Subcutaneous abdominal adipose tissue (tissue), 5 donors: ENCODE measurements at regions not wholly inside any gene's neighbourhood (a gene's known extent, or its start where the extent isn't known, plus 50 kb on each side); places are given as distances from the start of the nearest gene placed in this dataset.

ENCODE experiments used
- H3K27ac ChIP-seq: one replicate; pipeline ENCODE4 v1.7.0; 2013; ENCODE audit warnings: low read depth, mild to moderate bottlenecking, inconsistent platforms, low read length, moderate library complexity
- H3K27me3 ChIP-seq, 5 donors: one replicate each; pipeline ENCODE4 v1.7.0; 2013; ENCODE audit warnings: low read length in 5 of 5, inconsistent platforms in 1 of 5; ENCODE audit not compliant: control insufficient read depth in 5 of 5, insufficient read depth in 4 of 5
- H3K36me3 ChIP-seq, 5 donors: one replicate each; pipeline ENCODE4 v1.7.0; 2013; ENCODE audit warnings: low read length in 5 of 5; ENCODE audit not compliant: control insufficient read depth in 5 of 5, insufficient read depth in 5 of 5
- H3K4me1 ChIP-seq, 5 donors: one replicate each; pipeline ENCODE4 v1.7.0; 2013; ENCODE audit warnings: low read length in 5 of 5, mild to moderate bottlenecking in 3 of 5, moderate library complexity in 1 of 5; ENCODE audit not compliant: control insufficient read depth in 5 of 5, insufficient read depth in 5 of 5
- H3K4me3 ChIP-seq, 5 donors: one replicate each; pipeline ENCODE4 v1.7.0; 2013; ENCODE audit warnings: low read length in 5 of 5, low read depth in 1 of 5
- H3K9ac ChIP-seq, 5 donors: one replicate each; pipeline ENCODE4 v1.7.0; 2013; ENCODE audit warnings: low read length in 5 of 5, mild to moderate bottlenecking in 4 of 5, moderate library complexity in 3 of 5
- H3K9me3 ChIP-seq, 5 donors: one replicate each; pipeline ENCODE4 v1.7.0; 2013; ENCODE audit warnings: low read length in 5 of 5; ENCODE audit not compliant: control insufficient read depth in 5 of 5
- donor health status: healthy.
- donor health status: healthy.
- donor health status: healthy.
- donor health status: healthy.
- donor health status: healthy.

DNA sequence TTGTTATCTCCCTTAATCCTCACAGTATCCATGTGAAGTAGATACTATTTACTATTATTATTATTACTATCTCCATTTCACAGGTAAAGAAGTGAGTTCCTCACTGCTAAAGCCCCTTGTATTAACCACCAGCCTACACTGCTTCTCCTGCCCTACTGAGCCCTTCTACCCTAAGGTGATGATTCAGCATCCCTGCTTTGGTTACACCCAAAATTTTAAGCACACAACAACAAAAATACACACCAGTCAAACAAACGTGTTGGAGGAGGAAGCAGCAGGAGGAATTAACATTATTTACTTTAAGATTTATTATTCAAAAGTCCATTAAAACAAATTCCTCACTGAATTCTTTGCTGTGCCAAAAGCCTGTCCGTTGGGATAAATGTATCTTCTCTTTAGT, 370.2 kb upstream of the BRINP1 start:
- Histone ChIP-seq H3K9me3 (peaks cover 0 to 6% (median 0%) of the 10 kb centered on the region in 5 donors), H3K9ac (no peak overlapping the region), H3K27me3 (no peaks in the 10 kb centered on the region), H3K4me1 (no peaks in the 10 kb centered on the region), H3K36me3 (no peaks in the 10 kb centered on the region), H3K4me3 (no peak overlapping the region), H3K27ac (no peak overlapping the region)

DNA sequence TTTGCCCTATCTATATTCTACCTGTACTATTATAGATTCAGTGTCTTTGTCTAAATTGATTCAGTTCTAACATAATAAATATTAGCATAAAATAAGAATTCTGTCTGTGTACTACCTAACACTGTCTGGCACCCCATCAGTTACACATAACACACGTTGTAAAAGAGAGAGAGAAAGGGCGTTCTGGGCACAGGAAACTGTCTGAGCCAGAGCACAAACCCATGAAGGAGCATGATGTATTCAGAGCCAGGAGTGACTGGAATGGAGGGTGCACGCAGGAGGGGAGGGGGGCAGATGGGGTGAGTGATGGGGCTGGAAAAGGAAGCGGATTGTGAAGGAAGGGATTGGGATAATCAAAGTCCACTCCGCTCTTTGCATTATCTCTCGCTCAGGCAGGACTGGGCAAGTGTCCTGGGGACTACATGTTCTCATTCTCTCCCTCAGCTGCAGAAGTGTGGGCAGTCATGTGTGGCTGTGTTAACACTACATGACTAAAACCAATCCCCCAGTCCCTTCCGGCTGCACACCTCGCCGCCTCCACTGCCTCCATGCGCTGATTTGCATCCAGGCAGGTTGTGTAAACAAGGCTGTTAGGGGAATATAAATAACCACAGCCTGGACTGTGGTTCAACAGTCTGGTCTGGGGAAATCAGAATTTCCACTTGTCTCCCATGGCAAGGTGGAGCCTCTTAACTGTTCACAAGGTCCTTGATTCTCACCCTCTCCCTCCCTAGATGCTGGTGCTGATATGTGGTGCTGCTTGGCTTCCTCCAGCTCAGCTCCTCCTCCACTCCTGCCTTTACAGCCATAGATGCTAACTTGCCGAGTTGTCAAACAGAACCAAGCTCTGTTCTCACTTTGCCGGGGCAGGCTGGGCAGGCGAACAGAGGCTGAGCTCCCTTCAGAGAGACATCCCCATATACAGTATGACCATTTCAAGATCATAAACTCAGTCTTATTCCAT, 367.5 kb upstream of the BRINP1 start:
- Histone ChIP-seq H3K36me3 (no peaks in the 10 kb centered on the region), H3K27me3 (no peaks in the 10 kb centered on the region), H3K4me3 (no peak overlapping the region), H3K9me3 (peaks cover 0 to 6% (median 4%) of the 10 kb centered on the region in 5 donors), H3K9ac (no peak overlapping the region), H3K27ac (no peak overlapping the region), H3K4me1 (no peaks in the 10 kb centered on the region)

DNA sequence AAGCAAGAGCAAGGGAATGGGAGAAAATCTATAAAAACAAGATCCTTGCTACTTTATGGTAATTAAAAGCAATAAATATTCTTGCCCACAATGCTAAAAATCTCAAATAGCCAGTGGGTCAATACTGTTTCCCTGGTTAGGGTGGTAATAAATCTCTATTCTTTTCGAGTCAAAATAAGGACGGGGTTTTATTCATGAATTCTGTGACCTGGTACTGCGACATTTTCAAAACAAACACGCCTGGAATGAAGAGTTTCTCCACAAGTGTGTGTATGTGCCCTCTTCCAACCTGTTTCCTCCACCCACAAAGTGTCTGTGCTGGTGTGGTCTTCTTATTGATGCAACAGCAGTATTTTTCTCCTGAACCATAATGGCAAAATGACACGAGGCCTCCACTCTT, 358.8 kb upstream of the BRINP1 start:
- H3K4me3 ChIP-seq, result no peak overlapping the region
- no peaks in the 10 kb centered on the region for H3K36me3 ChIP-seq
- no peaks in the 10 kb centered on the region for H3K4me1 ChIP-seq
- no peaks in the 10 kb centered on the region for H3K27me3 ChIP-seq
- peaks cover 0 to 5% (median 0%) of the 10 kb centered on the region in 5 donors for H3K9me3 ChIP-seq
- no peak overlapping the region for H3K27ac ChIP-seq
- H3K9ac ChIP-seq, result no peak overlapping the region

DNA sequence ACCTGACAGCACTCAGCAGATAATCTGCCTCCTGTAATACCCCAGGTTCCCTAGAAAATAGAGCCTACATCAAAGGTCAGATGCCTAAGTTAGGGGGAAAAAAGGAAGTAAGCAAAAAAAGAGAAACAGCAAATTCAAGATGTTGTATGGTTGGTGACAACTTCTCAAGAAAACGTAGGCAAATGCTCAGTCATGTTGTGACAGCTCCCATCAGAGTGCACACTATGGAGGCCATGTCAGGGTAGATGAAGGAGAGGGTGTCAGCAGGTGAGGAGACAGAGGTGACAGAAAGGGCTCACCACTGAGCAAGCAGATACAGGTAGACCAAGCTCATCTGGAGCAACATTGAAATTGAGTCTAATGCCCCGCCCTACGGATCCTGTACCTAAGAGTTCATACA, 356.8 kb upstream of the BRINP1 start:
- H3K4me3 ChIP-seq, result no peak overlapping the region
- H3K9me3 ChIP-seq, result no peaks in the 10 kb centered on the region
- no peaks in the 10 kb centered on the region for H3K36me3 ChIP-seq

DNA sequence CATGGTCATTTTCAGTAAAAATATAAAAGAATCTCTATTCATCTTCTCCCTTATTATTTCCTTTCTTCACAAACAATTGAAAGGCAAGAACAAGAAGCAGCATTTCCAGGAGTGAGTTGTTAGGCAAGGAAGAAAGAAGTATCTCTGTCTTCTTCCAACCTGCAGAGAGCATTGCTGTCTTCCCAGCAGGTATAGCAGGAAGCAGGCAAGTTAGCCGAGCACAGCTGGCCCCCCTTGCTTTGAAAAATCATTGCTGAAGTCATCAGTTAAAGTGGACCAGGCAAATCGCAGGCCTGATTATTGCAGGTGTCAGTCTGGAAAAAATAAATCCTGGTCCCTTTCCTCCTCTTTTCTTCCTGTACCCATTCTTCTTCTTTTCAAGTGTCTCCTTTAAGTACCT, 353.1 kb upstream of the BRINP1 start:
- Histone ChIP-seq H3K27ac (no peak overlapping the region), H3K9me3 (no peaks in the 10 kb centered on the region), H3K4me3 (no peak overlapping the region), H3K36me3 (no peaks in the 10 kb centered on the region), H3K4me1 (no peaks in the 10 kb centered on the region), H3K27me3 (no peaks in the 10 kb centered on the region), H3K9ac (no peak overlapping the region)

More for the DNA sequence above, 356.8 kb upstream of the BRINP1 start:
- Histone ChIP-seq H3K27me3 (no peaks in the 10 kb centered on the region), H3K9ac (no peak overlapping the region), H3K4me1 (no peaks in the 10 kb centered on the region), H3K27ac (no peak overlapping the region)

DNA sequence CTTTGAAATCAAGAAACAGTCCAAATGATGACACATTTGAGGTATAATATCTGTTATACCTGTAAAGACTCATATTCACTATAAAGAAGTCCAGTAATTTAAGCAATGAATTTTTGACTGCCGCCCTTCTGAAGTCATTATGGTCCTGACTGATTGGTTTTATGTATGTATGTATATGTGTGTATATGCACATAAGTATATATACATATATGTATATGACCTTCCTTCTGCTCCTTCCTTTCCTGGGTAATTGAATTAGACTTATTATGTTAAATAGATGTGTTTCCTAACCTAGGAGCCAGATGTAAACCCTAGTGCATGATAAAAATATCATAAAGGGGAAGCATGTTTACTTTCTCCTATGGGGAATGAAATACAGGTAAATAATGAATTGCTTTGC, 343.1 kb upstream of the BRINP1 start:
- Histone ChIP-seq H3K27ac (no peak overlapping the region), H3K36me3 (no peaks in the 10 kb centered on the region), H3K9ac (no peak overlapping the region), H3K4me3 (no peak overlapping the region), H3K27me3 (no peaks in the 10 kb centered on the region), H3K4me1 (no peaks in the 10 kb centered on the region), H3K9me3 (no peaks in the 10 kb centered on the region)

DNA sequence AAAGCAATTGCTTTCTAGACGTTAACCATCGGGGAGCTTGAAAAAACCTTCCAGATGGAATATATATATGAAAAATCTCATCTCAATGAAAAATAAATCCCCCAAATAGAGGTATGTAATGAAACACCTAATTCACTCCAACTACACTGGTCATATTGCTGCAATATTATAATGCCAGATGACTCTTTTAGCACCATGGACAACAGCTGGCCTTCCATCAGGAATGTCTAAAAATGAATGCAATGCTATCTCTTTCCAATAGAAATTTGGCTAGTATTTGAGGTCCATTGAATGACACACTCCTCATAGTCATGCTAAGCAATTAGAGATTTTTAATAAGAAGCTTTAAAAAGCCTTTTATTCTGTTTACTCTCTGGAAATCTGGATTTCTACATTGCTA, 340.2 kb upstream of the BRINP1 start:
- H3K27me3 ChIP-seq, result no peaks in the 10 kb centered on the region
- H3K36me3 ChIP-seq, result no peaks in the 10 kb centered on the region
- no peak overlapping the region for H3K27ac ChIP-seq
- no peaks in the 10 kb centered on the region for H3K9me3 ChIP-seq
- no peak overlapping the region for H3K4me3 ChIP-seq
- H3K9ac ChIP-seq, result no peak overlapping the region
- H3K4me1 ChIP-seq, result no peaks in the 10 kb centered on the region

DNA sequence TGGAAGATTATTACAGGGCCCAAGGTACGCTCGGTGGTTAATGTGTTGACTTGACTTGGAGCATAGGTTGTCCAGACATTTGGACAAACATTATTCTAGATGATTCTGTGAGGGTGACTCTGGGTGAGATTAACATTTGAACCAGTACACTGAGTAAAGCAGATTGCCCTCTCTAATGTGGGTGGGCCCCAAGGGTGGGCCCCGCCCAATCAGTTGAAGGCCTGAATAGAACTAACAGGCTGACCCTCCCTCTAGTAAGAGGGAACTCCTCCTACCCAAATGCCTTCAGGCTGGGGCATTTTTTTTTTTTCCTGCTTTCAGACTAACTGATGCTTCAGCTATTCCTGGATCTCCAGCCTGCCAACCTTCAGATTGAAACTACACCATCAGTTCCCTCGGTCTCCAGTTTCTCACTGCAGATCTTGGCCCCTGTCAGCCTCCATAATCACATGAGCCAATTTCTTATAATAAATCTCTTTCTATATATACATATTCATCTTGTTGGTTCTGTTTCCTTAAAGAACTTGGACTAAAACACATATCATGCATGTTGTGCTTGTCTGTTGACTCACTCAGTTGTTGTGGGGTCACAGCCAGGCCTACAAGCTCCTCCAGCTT, 338.1 kb upstream of the BRINP1 start:
- no peak overlapping the region for H3K27ac ChIP-seq
- no peaks in the 10 kb centered on the region for H3K4me1 ChIP-seq
- no peaks in the 10 kb centered on the region for H3K9me3 ChIP-seq
- no peak overlapping the region for H3K4me3 ChIP-seq
- H3K9ac ChIP-seq, result no peak overlapping the region
- H3K36me3 ChIP-seq, result no peaks in the 10 kb centered on the region
- no peaks in the 10 kb centered on the region for H3K27me3 ChIP-seq

DNA sequence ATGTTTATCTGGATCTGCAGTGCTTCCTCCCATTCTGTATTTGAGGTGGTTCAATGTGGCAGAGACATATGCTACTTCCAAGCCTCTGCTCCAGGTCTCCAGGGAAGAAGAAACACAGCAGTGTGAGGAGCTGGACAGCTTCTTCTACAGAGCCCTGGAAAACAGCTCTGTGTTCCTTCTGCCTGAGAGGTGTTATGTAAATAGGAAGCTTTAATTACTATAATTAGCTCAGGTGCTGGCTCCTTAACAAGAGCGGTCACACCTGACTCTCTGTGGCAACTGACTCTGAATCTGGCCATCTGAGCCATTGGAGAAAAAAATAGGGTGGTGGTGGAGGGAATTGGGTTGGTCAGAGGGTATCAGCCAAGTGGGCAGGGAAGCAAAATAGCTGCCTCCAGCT, 332.4 kb upstream of the BRINP1 start:
- Histone ChIP-seq H3K4me1 (no peaks in the 10 kb centered on the region), H3K27me3 (no peaks in the 10 kb centered on the region), H3K9me3 (no peaks in the 10 kb centered on the region), H3K4me3 (no peak overlapping the region), H3K27ac (no peak overlapping the region), H3K36me3 (no peaks in the 10 kb centered on the region), H3K9ac (no peak overlapping the region)

DNA sequence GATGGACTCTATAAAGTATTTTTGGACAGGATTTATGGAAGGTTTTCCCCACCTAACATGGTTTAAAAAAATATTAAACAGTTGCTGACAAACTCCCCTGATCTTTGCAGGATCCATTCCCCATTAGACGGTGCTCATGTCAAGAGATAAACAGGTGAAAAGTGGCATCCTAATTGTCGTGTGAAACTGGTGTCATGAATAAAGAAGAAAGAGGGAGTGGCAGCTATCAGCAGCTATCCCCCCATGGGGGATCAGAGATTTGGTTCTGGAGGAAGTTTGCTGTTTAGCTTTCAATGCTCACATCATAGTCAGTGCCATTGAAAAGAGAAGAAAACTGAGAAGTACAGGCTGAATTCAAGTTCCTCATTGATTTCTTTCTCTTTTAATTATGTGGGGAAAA, 329.3 kb upstream of the BRINP1 start:
- H3K9ac ChIP-seq, result no peak overlapping the region
- H3K9me3 ChIP-seq, result peaks cover 0 to 2% (median 0%) of the 10 kb centered on the region in 5 donors
- H3K27ac ChIP-seq, result no peak overlapping the region
- H3K4me3 ChIP-seq, result no peak overlapping the region
- no peaks in the 10 kb centered on the region for H3K36me3 ChIP-seq
- H3K27me3 ChIP-seq, result no peaks in the 10 kb centered on the region
- no peaks in the 10 kb centered on the region for H3K4me1 ChIP-seq
